ENCODE measurements at regions not wholly inside any gene's neighbourhood (a gene's known extent, or its start where the extent isn't known, plus 50 kb on each side); places are given as distances from the start of the nearest gene placed in this dataset.

DNA sequence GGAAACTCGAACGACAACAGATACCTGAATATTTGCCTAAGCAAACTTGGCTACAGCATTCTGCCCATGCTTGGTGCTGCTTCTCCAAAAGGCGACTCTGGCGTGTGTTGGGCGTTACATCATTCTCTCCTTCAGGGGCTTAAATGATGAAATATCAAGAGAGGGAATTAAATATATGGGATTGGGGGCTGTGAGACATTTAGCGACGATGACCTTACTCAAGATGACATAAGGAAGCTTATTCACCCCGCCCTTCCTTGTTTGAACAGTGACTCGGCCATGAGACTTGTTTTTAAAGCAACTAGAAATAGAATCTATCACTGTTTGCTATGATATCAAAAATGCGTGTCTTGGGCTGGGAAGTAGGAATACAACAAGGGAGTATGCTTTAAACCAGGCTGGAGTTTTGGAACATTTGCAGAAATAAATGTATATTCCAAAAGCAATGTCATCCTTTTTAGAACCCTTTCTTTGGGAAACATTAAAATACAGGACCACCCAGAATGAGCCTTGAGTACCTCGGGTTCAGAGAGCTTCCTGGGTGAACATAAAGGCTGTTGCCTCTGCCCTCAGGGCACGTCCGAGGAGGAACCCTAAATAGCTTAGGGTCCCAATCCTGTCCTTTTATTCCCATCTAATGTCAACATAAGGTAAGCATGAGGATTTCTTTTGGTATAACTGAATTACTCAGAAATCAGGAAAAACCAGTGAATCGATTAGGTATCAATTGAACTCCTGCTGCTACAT lies 123.3 kb upstream of the SLC45A1 start:
- no peaks in the 10 kb centered on the region for H3K9me3 ChIP-seq (replicated peaks; ENCODE audit: insufficient read depth, low read length)
- no peaks in the 10 kb centered on the region for H4K20me1 ChIP-seq (ENCODE audit: insufficient read depth, low read length)
- H3K9ac ChIP-seq (ENCODE audit: low read length), result no peak overlapping the region
- H3F3A ChIP-seq (ENCODE audit: insufficient read depth, low read length), result no peaks in the 10 kb centered on the region
- H3K36me3 ChIP-seq (replicated peaks; ENCODE audit: insufficient read depth, low read length), result no peaks in the 10 kb centered on the region
- H3K4me1 ChIP-seq (ENCODE audit: low read length), result no peaks in the 10 kb centered on the region
- H3K79me2 ChIP-seq (ENCODE audit: low read length), result no peaks in the 10 kb centered on the region
- no peaks in the 10 kb centered on the region for H3K9me2 ChIP-seq (replicated peaks; ENCODE audit: insufficient read depth, low read length)
- no peak for DNase-seq
- H3K4me3 ChIP-seq (ENCODE audit: low read length), result no peak overlapping the region
- TF ChIP-seq EZH2 (optimal IDR thresholded peaks at IDR 0.05; ENCODE audit: low read depth, low read length) (no peak), EZH2phosphoT487 (IDR thresholded peaks at IDR 0.05; ENCODE audit: low read length) (no peak)
- TF ChIP-seq, protein P1, sequence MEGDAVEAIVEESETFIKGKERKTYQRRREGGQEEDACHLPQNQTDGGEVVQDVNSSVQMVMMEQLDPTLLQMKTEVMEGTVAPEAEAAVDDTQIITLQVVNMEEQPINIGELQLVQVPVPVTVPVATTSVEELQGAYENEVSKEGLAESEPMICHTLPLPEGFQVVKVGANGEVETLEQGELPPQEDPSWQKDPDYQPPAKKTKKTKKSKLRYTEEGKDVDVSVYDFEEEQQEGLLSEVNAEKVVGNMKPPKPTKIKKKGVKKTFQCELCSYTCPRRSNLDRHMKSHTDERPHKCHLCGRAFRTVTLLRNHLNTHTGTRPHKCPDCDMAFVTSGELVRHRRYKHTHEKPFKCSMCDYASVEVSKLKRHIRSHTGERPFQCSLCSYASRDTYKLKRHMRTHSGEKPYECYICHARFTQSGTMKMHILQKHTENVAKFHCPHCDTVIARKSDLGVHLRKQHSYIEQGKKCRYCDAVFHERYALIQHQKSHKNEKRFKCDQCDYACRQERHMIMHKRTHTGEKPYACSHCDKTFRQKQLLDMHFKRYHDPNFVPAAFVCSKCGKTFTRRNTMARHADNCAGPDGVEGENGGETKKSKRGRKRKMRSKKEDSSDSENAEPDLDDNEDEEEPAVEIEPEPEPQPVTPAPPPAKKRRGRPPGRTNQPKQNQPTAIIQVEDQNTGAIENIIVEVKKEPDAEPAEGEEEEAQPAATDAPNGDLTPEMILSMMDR (IDR thresholded peaks at IDR 0.05; ENCODE audit: low read length), result no peak
- no peak overlapping the region for H3K4me2 ChIP-seq (ENCODE audit: low read depth, low read length)
- H2AFZ ChIP-seq (ENCODE audit: low read length), result no peak overlapping the region
- peaks cover 75% of the 10 kb centered on the region for H3K27me3 ChIP-seq (replicated peaks; ENCODE audit: insufficient read depth, low read length)
- no peak overlapping the region for H3K27ac ChIP-seq (ENCODE audit: low read length)

DNA sequence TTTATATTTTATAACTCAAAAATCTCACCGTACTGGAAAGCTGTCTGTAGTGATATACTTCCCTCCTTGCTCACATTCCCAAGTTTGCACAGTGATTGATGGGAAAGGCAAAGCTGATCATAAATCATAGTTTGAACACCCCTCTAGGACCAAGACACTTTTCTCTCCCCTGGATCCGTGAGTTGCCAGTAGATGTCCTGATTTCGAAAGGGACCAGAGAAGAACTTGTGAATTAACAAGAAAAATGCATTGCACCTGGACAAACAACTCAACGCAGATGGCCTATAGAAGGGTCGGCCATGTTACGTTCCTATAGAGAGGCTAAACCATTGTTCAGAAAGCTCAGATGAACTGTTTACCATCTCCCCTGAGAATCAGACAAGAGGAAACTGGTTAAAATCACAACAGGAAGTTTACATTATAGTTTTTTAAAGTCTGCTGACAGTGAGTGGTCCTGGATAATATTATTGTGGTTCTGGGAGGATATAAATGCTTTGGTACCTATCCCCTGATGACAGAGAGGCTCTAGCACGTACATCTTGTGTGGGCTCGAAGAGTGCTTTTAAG lies 124.0 kb upstream of the SLC45A1 start:
- Histone ChIP-seq H3K27me3 (replicated peaks; ENCODE audit: insufficient read depth, low read length) (peaks cover 71% of the 10 kb centered on the region), H3K4me3 (ENCODE audit: low read length) (no peak overlapping the region), H2AFZ (ENCODE audit: low read length) (no peak overlapping the region), H3K4me2 (ENCODE audit: low read depth, low read length) (no peak overlapping the region), H3K9me3 (replicated peaks; ENCODE audit: insufficient read depth, low read length) (no peaks in the 10 kb centered on the region), H4K20me1 (ENCODE audit: insufficient read depth, low read length) (no peaks in the 10 kb centered on the region), H3K79me2 (ENCODE audit: low read length) (no peaks in the 10 kb centered on the region), H3K27ac (ENCODE audit: low read length) (no peak overlapping the region), H3K9me2 (replicated peaks; ENCODE audit: insufficient read depth, low read length) (no peaks in the 10 kb centered on the region), H3K4me1 (ENCODE audit: low read length) (no peaks in the 10 kb centered on the region), H3K9ac (ENCODE audit: low read length) (no peak overlapping the region), H3K36me3 (replicated peaks; ENCODE audit: insufficient read depth, low read length) (no peaks in the 10 kb centered on the region), H3F3A (ENCODE audit: insufficient read depth, low read length) (no peaks in the 10 kb centered on the region)
- DNase-seq, result no peak
- TF ChIP-seq, protein P1 (IDR thresholded peaks at IDR 0.05; ENCODE audit: low read length), result no peak
- TF ChIP-seq EZH2phosphoT487 (IDR thresholded peaks at IDR 0.05; ENCODE audit: low read length) (no peak), EZH2 (optimal IDR thresholded peaks at IDR 0.05; ENCODE audit: low read depth, low read length) (no peak)

DNA sequence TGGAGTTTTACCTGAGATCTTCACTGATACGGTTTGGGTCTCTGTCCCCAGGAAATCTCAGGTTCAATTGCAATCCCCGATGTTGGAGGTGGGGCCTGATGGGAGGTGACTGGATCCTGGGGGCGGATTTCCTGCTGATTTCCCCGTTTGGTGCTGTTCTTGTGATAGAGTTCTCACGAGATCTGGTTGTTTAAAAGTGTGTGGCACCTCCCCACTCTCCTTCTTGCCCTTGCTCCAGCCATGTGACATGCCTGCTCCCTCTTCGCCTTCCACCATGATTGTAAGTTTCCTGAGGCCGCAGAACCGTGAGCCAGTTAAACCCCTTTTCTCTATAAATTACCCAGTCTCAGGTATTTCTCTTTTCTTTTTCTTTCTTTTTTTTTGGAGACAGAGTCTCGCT lies 126.4 kb upstream of the SLC45A1 start:
- no peaks in the 10 kb centered on the region for H4K20me1 ChIP-seq (ENCODE audit: insufficient read depth, low read length)
- no peaks in the 10 kb centered on the region for H3F3A ChIP-seq (ENCODE audit: insufficient read depth, low read length)
- H3K36me3 ChIP-seq (replicated peaks; ENCODE audit: insufficient read depth, low read length), result no peaks in the 10 kb centered on the region
- TF ChIP-seq, protein P1 (IDR thresholded peaks at IDR 0.05; ENCODE audit: low read length), result no peak
- TF ChIP-seq EZH2 (optimal IDR thresholded peaks at IDR 0.05; ENCODE audit: low read depth, low read length), result no peak
- TF ChIP-seq EZH2phosphoT487 (IDR thresholded peaks at IDR 0.05; ENCODE audit: low read length), result no peak
- no peak overlapping the region for H3K4me3 ChIP-seq (ENCODE audit: low read length)
- no peak overlapping the region for H3K9ac ChIP-seq (ENCODE audit: low read length)
- no peaks in the 10 kb centered on the region for H3K9me2 ChIP-seq (replicated peaks; ENCODE audit: insufficient read depth, low read length)
- H3K4me2 ChIP-seq (ENCODE audit: low read depth, low read length), result no peak overlapping the region
- H3K79me2 ChIP-seq (ENCODE audit: low read length), result no peaks in the 10 kb centered on the region
- no peak for DNase-seq
- no peak overlapping the region for H2AFZ ChIP-seq (ENCODE audit: low read length)
- H3K4me1 ChIP-seq (ENCODE audit: low read length), result no peaks in the 10 kb centered on the region
- H3K27me3 ChIP-seq (replicated peaks; ENCODE audit: insufficient read depth, low read length), result peaks cover 53% of the 10 kb centered on the region
- H3K27ac ChIP-seq (ENCODE audit: low read length), result no peak overlapping the region
- H3K9me3 ChIP-seq (replicated peaks; ENCODE audit: insufficient read depth, low read length), result no peaks in the 10 kb centered on the region
